Left ventricle myocardium inferior (tissue), 1 donor: ENCODE measurements at regions not wholly inside any gene's neighbourhood (a gene's known extent, or its start where the extent isn't known, plus 50 kb on each side); places are given as distances from the start of the nearest gene placed in this dataset.

ENCODE experiments used
- DNase-seq: peaks from one replicate; pipeline ENCODE4 v3.0.0-alpha.2; 2020
- H3K27ac ChIP-seq: fragments of 200-600 bp; replicated peaks from 2 replicates; pipeline ENCODE4 v1.8.0; 2021
- H3K27me3 ChIP-seq: fragments of 200-600 bp; 2 replicates; pipeline ENCODE4 v1.8.0; 2021; ENCODE audit warnings: low read depth
- H3K36me3 ChIP-seq: fragments of 200-600 bp; 2 replicates; pipeline ENCODE4 v1.8.0; 2021
- H3K4me1 ChIP-seq: fragments of 200-600 bp; 2 replicates; pipeline ENCODE4 v1.8.0; 2021
- H3K4me3 ChIP-seq: fragments of 200-600 bp; 2 replicates; pipeline ENCODE4 v1.8.0; 2021; ENCODE audit warnings: mild to moderate bottlenecking, moderate library complexity
- H3K9me3 ChIP-seq: fragments of 200-600 bp; replicated peaks from 2 replicates; pipeline ENCODE4 v1.8.0; 2021
- CTCF ChIP-seq: fragments of 200-600 bp; IDR thresholded peaks from 2 replicates; pipeline ENCODE4 v1.8.0; 2021; ENCODE audit warnings: antibody characterized with exemption, mild to moderate bottlenecking, borderline replicate concordance
- intact Hi-C: fragments of 100-400 bp; cut with micrococcal nuclease; formaldehyde crosslinking; loops from one replicate; pipeline ENCODE4 v1.11.0; 2022
- donor health status: DM: no; HTN: yes; CAD: no; lungs with severe emphysema.

- no peaks in the 10 kb centered on the region for H3K27me3 ChIP-seq
- no peak for TF ChIP-seq CTCF
- no peak overlapping the region for H3K27ac ChIP-seq
- H3K4me1 ChIP-seq, result no peaks in the 10 kb centered on the region
- intact Hi-C loops, result no loop called here
- no peak for DNase-seq
- H3K4me3 ChIP-seq, result no peak overlapping the region
- no peaks in the 10 kb centered on the region for H3K36me3 ChIP-seq
- H3K9me3 ChIP-seq, result no peaks in the 10 kb centered on the region
Measured at GRCh38 chr3:76500746-76501275, 539.1 kb upstream of the ROBO2 start.

- no peak for DNase-seq
- H3K4me1 ChIP-seq, result no peaks in the 10 kb centered on the region
- no peak overlapping the region for H3K27ac ChIP-seq
- intact Hi-C loops, result no loop called here
- H3K36me3 ChIP-seq, result no peaks in the 10 kb centered on the region
- TF ChIP-seq CTCF, result no peak
- no peaks in the 10 kb centered on the region for H3K9me3 ChIP-seq
- H3K27me3 ChIP-seq, result no peaks in the 10 kb centered on the region
- H3K4me3 ChIP-seq, result no peak overlapping the region
Measured at GRCh38 chr3:76501315-76501714, 538.6 kb upstream of the ROBO2 start.

GRCh38 chr3:76502076-76502475, 537.8 kb upstream of the ROBO2 start:
- H3K4me3 ChIP-seq, result no peak overlapping the region
- no peaks in the 10 kb centered on the region for H3K4me1 ChIP-seq
- intact Hi-C loops, result no loop called here
- no peak overlapping the region for H3K27ac ChIP-seq
- H3K36me3 ChIP-seq, result no peaks in the 10 kb centered on the region
- H3K27me3 ChIP-seq, result no peaks in the 10 kb centered on the region
- TF ChIP-seq CTCF, result no peak
- no peaks in the 10 kb centered on the region for H3K9me3 ChIP-seq
- no peak for DNase-seq

DNA sequence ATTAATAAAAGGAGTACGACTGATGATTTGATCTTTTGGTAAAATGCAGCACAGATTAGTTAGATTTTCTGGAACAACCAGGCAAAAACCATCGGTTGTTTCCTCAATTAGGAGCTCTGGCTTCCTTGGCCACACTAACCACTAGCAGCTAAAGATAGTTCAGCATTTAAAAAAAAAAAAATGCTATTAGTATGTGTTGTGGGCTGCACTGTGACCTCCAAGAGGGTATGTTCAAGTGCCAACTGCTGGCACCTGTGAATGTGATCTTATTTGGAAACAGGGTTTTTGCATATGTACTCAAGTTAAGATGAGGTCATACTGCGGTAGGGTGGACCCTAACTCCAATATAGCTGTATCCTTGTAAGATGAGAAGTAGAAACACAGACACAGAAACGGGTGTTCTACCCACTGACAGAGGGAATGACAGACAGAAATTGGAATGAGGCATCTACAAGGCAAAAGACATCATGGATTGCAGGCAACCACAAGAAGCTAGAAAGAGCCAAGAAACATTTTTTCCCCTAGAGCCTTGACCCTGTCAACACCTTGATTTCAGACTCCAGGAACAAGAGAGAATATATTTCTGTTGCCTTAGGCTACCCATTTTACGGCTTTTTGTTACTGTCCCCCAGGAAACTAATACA, 534.6 kb upstream of the ROBO2 start:
- Histone ChIP-seq H3K9me3 (no peaks in the 10 kb centered on the region), H3K27me3 (no peaks in the 10 kb centered on the region), H3K4me3 (no peak overlapping the region), H3K4me1 (no peaks in the 10 kb centered on the region), H3K36me3 (no peaks in the 10 kb centered on the region), H3K27ac (no peak overlapping the region)
- intact Hi-C loops, result no loop called here
- no peak for TF ChIP-seq CTCF
- DNase-seq, result no peak

DNA sequence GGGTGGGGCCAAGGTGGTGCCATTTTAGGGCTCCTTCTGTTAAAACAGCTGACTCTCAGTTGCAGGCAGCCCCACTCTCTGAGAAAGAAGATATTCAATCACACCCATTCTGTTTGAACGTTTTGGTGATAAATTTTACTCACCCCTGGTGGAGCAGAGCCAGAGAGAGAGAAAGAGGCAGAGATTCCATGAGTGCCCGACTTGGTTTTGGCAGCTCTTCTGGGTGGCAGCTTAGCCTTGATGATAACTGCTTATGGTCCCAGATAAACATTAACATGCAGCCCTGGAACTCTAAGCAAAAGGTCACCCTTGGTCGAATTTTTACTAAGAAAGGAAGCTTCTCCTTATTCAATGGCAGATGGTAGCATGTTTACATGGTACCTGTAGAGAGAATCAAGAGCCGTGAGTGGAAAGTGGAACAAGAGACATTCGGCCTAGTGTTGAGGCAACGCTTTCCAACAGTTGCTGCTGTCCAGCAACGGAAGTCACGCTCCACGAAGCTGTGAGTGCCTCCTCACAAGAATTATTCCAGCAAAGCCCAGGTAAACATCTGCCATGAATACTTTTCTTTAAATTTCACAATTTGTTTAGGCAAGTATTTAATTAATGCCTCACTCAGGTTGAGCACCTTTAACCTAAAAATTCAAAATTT, 530.6 kb upstream of the ROBO2 start:
- TF ChIP-seq CTCF, result no peak
- Histone ChIP-seq H3K36me3 (no peaks in the 10 kb centered on the region), H3K4me3 (no peak overlapping the region), H3K4me1 (no peaks in the 10 kb centered on the region), H3K27me3 (no peaks in the 10 kb centered on the region), H3K9me3 (no peaks in the 10 kb centered on the region), H3K27ac (no peak overlapping the region)
- no peak for DNase-seq
- intact Hi-C loops, result no loop called here
